A549 (cell line): ENCODE measurements at regions not wholly inside any gene's neighbourhood (a gene's known extent, or its start where the extent isn't known, plus 50 kb on each side); places are given as distances from the start of the nearest gene placed in this dataset.

Experiments used
- CTCF ChIP-seq: fragments of >200 bp; sonication (Bioruptor Twin); formaldehyde crosslinking; IDR thresholded peaks from 3 replicates; pipeline ENCODE4 v1.5.1; 2016
- RAD21 ChIP-seq, 2 experiments: fragments of >200 bp in 1 of 2; sonication (Bioruptor Twin) in 1 of 2; formaldehyde crosslinking in 1 of 2; IDR thresholded peaks in 1 of 2; conservative IDR thresholded peaks in 1 of 2; 2 replicates in 1 of 2; 3 replicates in 1 of 2; pipeline ENCODE4 v1.6.1; 2012 to 2018; ENCODE audit warnings: inconsistent platforms in 1 of 2
- REST ChIP-seq: fragments of 200-600 bp; sonication (generic); IDR thresholded peaks from 2 replicates; pipeline ENCODE4 v1.6.1; 2016; ENCODE audit warnings: antibody characterized with exemption, mild to moderate bottlenecking, moderate library complexity
- RNF2 ChIP-seq: fragments of 200-600 bp; sonication (generic); IDR thresholded peaks from 2 replicates; pipeline ENCODE4 v1.6.1; 2016; ENCODE audit warnings: low read depth, mild to moderate bottlenecking, antibody characterized with exemption, moderate library complexity, borderline replicate concordance

GRCh38 chr1:117702654-117703053 lies 96.8 kb downstream of the TENT5C start:
- no peak for TF ChIP-seq CTCF
- TF ChIP-seq RNF2 = no peak
- TF ChIP-seq REST = no peak
- no peak for TF ChIP-seq RAD21 (conservative IDR thresholded peaks at IDR 0.05 in 1 of 2, IDR thresholded peaks at IDR 0.05 in 1 of 2)
